ENCODE measurements at regions not wholly inside any gene's neighbourhood (a gene's known extent, or its start where the extent isn't known, plus 50 kb on each side); places are given as distances from the start of the nearest gene placed in this dataset.

GRCh38 chr5:3195994-3196393 is 399.6 kb upstream of the IRX1 start:
- ChIA-PET POLR2A (ENCODE audit: partially characterized antibody) (no interaction called here), CTCF (ENCODE audit: partially characterized antibody) (interaction anchor here (0.6 to 1.7 kb wide), 24 partner anchors 10 to 1155 kb away, joined by 3 to 6 read pairs (median 4); no protein-coding TSS in a partner anchor)
- H3K79me2 ChIP-seq (ENCODE audit: control insufficient read depth in 1 of 2, insufficient read depth in 2 of 2, low read length in 2 of 2) = no peaks in the 10 kb centered on the region
- no peak overlapping the region for H3K14ac ChIP-seq (ENCODE audit: insufficient read length)
- H2BK5ac ChIP-seq (ENCODE audit: low read depth, low read length) = no peak overlapping the region
- FAIRE-seq (no peak), DNase-seq (ENCODE audit: low read depth in 1 of 2, low spot score in 2 of 2) (no peak)
- no peak overlapping the region for H3K56ac ChIP-seq (replicated peaks; ENCODE audit: insufficient read length, low read depth, low read length)
- H3K4me3 ChIP-seq (ENCODE audit: extremely low read depth in 1 of 4, insufficient read depth in 2 of 4, low read depth in 3 of 4, low read length in 4 of 4) = no peak overlapping the region
- no peak overlapping the region for H3K18ac ChIP-seq (ENCODE audit: extremely low read depth, low read length)
- H2BK12ac ChIP-seq (ENCODE audit: low read depth, low read length) = no peak overlapping the region
- no peak overlapping the region for H4K91ac ChIP-seq (replicated peaks; ENCODE audit: insufficient read length, low read length)
- peaks cover 0 to 10% (median 7%) of the 10 kb centered on the region in 4 experiments; a peak in 4 of 7 replicates for H3K27me3 ChIP-seq (replicated peaks in 1 of 4; ENCODE audit: control insufficient read depth in 3 of 4, extremely low read depth in 1 of 4, insufficient read depth in 3 of 4, low read length in 3 of 4)
- H3K36me3 ChIP-seq (ENCODE audit: control insufficient read depth in 2 of 4, insufficient read depth in 4 of 4, low read length in 3 of 4) = no peaks in the 10 kb centered on the region; a peak in 1 of 8 replicates
- H3K9ac ChIP-seq (replicated peaks in 1 of 4; ENCODE audit: extremely low read depth in 1 of 4, low read depth in 3 of 4, low read length in 3 of 4) = no peak overlapping the region
- no peak overlapping the region for H2BK120ac ChIP-seq (replicated peaks; ENCODE audit: low read depth, low read length)
- H2BK15ac ChIP-seq (ENCODE audit: low read length) = no peak overlapping the region
- H2AK5ac ChIP-seq (ENCODE audit: low read depth, low read length) = no peak overlapping the region
- H4K20me1 ChIP-seq (replicated peaks in 1 of 2; ENCODE audit: control insufficient read depth in 1 of 2, insufficient read depth in 2 of 2, low read length in 2 of 2) = no peaks in the 10 kb centered on the region
- peaks cover 8% of the 10 kb centered on the region for H3K23me2 ChIP-seq (ENCODE audit: low read depth, low read length)
- no peak overlapping the region for H3K27ac ChIP-seq (ENCODE audit: low read depth, low read length)
- no peak overlapping the region for H3K4ac ChIP-seq (replicated peaks; ENCODE audit: insufficient read length, low read depth, low read length)
- no peaks in the 10 kb centered on the region for H3K79me1 ChIP-seq (ENCODE audit: low read depth, low read length)
- TF ChIP-seq TEAD4 (IDR thresholded peaks at IDR 0.05; ENCODE audit: low read depth, low read length) = 0 out of 2 replicates have a peak, but pooled peaks have one; percentile 28
- TF ChIP-seq SRF (IDR thresholded peaks at IDR 0.05; ENCODE audit: low read depth, low read length) = no peak
- peak; percentile 73 to 78 for TF ChIP-seq RAD21 (IDR thresholded peaks at IDR 0.05 in 1 of 2, conservative IDR thresholded peaks at IDR 0.05 in 1 of 2; ENCODE audit: low read depth in 2 of 2, low read length in 2 of 2)
- peak; percentile 49 to 72 (median 62) for TF ChIP-seq CTCF (IDR thresholded peaks at IDR 0.05; ENCODE audit: control extremely low read depth in 1 of 3, insufficient read depth in 1 of 3, low read depth in 1 of 3, low read length in 3 of 3)
- TF ChIP-seq TBP (IDR thresholded peaks at IDR 0.05; ENCODE audit: low read depth, low read length) = no peak
- H3K23ac ChIP-seq (ENCODE audit: insufficient read length) = no peak overlapping the region
- no peaks in the 10 kb centered on the region for H3K9me3 ChIP-seq (ENCODE audit: insufficient read depth in 2 of 2, low read depth in 1 of 2, low read length in 1 of 2)
- no peak overlapping the region; a peak in 1 of 4 replicates for H3K4me2 ChIP-seq (ENCODE audit: insufficient read depth in 1 of 2, low read depth in 2 of 2, low read length in 2 of 2)
- no peak overlapping the region for H4K5ac ChIP-seq (ENCODE audit: insufficient read length, low read depth, low read length)
- WGBS, 2 experiments (ENCODE audit: extremely low coverage in 1 of 2, insufficient coverage in 1 of 2, insufficient read length in 1 of 2, insufficient replicate concordance in 2 of 2, low coverage in 1 of 2, low lambda C conversion rate in 2 of 2, missing lambda C conversion rate in 1 of 2) = 67% methylated on average over 8 of the region's 8 CpGs; no CpG with 5 or more reads in 1 of the 2 experiments
- no peak overlapping the region for H4K8ac ChIP-seq (ENCODE audit: extremely low read depth, insufficient read depth, low read length)
- H2AFZ ChIP-seq (ENCODE audit: low read length) = no peak overlapping the region
- no peak overlapping the region for H2BK20ac ChIP-seq (ENCODE audit: low read length)
- H3K4me1 ChIP-seq (replicated peaks in 1 of 4; ENCODE audit: control insufficient read depth in 3 of 4, insufficient read depth in 4 of 4, low read length in 3 of 4) = peaks cover 2 to 13% (median 8%) of the 10 kb centered on the region in 4 experiments; a peak in 6 of 7 replicates
